ENCODE measurements at regions not wholly inside any gene's neighbourhood (a gene's known extent, or its start where the extent isn't known, plus 50 kb on each side); places are given as distances from the start of the nearest gene placed in this dataset.

DNA sequence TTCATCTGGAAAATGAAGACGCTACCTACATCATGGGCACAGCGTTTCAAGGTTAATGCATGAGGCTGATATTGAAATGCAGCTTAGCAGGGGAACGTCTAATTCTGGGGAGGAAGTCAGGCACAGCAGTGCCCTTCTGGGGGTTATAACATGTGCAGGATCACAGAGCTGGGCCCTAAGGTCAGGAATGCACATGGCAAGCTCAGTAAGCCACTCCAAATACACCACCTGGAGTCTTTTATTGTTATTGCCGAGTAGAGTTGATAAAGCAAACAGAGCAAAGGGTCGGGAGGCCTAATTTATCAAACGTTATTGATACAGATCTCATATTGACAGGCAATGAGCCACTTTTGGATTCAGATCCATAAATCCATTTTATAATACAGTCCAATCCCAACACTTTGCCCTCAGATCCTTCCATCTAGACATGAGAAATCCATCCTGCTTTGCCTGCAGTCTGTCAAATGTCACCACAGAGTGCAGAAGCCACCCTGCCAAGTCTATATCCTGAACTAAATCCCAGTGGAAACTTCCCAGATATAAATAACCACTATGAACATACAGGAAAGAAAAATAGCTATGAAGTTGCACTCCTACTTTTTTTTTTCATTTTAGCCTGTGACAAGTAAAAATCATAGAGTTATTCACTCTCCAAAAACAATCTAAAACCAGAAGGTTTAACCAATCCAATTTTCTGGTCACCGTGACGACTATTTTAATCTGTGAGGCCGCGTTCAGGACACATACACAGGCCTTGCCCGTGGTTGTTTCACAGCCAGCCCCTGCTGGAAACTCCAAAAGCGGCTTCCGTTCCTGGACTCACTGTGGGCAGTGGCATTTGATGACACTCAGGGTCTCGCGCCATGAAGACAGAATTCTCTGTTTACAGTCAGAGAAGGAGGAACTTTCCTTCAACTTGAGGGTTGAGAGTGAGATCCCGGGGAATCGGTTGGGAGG is 335.4 kb downstream of the DHX15 start:
- H3K9me3 ChIP-seq (replicated peaks in 1 of 2; ENCODE audit: control insufficient read depth in 1 of 2, insufficient read depth in 1 of 2, low read length in 2 of 2): no peaks in the 10 kb centered on the region
- Mint-ChIP-seq H3K9me3 (no peaks in the 10 kb centered on the region), H3K27me3 (ENCODE audit: low read depth in 3 of 3) (peaks cover 0 to 6% (median 0%) of the 10 kb centered on the region in 3 donors), H3K4me3 (no peak overlapping the region), H3K4me1 (peaks cover 2% of the 10 kb centered on the region), H3K36me3 (no peaks in the 10 kb centered on the region), H3K27ac (no peak overlapping the region)
- TF ChIP-seq CTCF (IDR thresholded peaks at IDR 0.05): no peak
- H3K27ac ChIP-seq (ENCODE audit: low read depth in 1 of 2, low read length in 2 of 2): no peak overlapping the region
- no peak overlapping the region for H2AFZ ChIP-seq (ENCODE audit: insufficient read depth, low read depth, low read length, poor library complexity, severe bottlenecking)
- no peak overlapping the region for H3K9ac ChIP-seq (ENCODE audit: insufficient read depth, low read length, poor library complexity, severe bottlenecking)
- no peaks in the 10 kb centered on the region for H3K4me1 ChIP-seq (ENCODE audit: control insufficient read depth in 1 of 2, insufficient read depth in 2 of 2, low read length in 2 of 2)
- H3K4me2 ChIP-seq (replicated peaks; ENCODE audit: extremely low read depth, low read length, poor library complexity, severe bottlenecking): no peak overlapping the region
- WGBS (ENCODE audit: insufficient coverage): 79% methylated on average over 16 of the region's 17 CpGs
- intact Hi-C loops (cut with micrococcal nuclease): no loop called here
- no peaks in the 10 kb centered on the region for H4K20me1 ChIP-seq (ENCODE audit: insufficient read depth, low read length)
- DNase-seq: no peak
- H3K4me3 ChIP-seq (replicated peaks in 1 of 3; ENCODE audit: low read depth in 2 of 3, low read length in 3 of 3): no peak overlapping the region
- H3K27me3 ChIP-seq (ENCODE audit: control insufficient read depth in 2 of 2, insufficient read depth in 2 of 2, low read length in 2 of 2): no peaks in the 10 kb centered on the region
- no peaks in the 10 kb centered on the region for H3K79me2 ChIP-seq (ENCODE audit: insufficient read depth, low read length)
- H3K36me3 ChIP-seq (replicated peaks in 1 of 2; ENCODE audit: control insufficient read depth in 1 of 2, insufficient read depth in 2 of 2, low read length in 2 of 2): no peaks in the 10 kb centered on the region

GRCh38 chr4:24245491-24245820 is 338.9 kb downstream of the DHX15 start:
- 80% methylated on average over 1 of the region's 2 CpGs for WGBS (ENCODE audit: insufficient coverage)
- H3K27me3 ChIP-seq (ENCODE audit: control insufficient read depth in 2 of 2, insufficient read depth in 2 of 2, low read length in 2 of 2): no peaks in the 10 kb centered on the region

More at GRCh38 chr4:24245491-24245820, 338.9 kb downstream of the DHX15 start:
- no peaks in the 10 kb centered on the region for H3K9me3 Mint-ChIP-seq
- no peak overlapping the region for H3K9ac ChIP-seq (ENCODE audit: insufficient read depth, low read length, poor library complexity, severe bottlenecking)
- H3K36me3 ChIP-seq (replicated peaks in 1 of 2; ENCODE audit: control insufficient read depth in 1 of 2, insufficient read depth in 2 of 2, low read length in 2 of 2): no peaks in the 10 kb centered on the region
- no peak overlapping the region for H3K27ac ChIP-seq (ENCODE audit: low read depth in 1 of 2, low read length in 2 of 2)
- H3K4me1 Mint-ChIP-seq: no peaks in the 10 kb centered on the region
- DNase-seq: no peak
- peak overlapping the region in 1 of 7 donors; percentile 58 for H3K27ac Mint-ChIP-seq
- peaks cover 0 to 3% (median 0%) of the 10 kb centered on the region in 3 donors for H3K27me3 Mint-ChIP-seq (ENCODE audit: low read depth in 3 of 3)
- no peak for TF ChIP-seq CTCF (IDR thresholded peaks at IDR 0.05)
- no peak overlapping the region for H3K4me3 ChIP-seq (replicated peaks in 1 of 3; ENCODE audit: low read depth in 2 of 3, low read length in 3 of 3)
- no peaks in the 10 kb centered on the region for H3K4me1 ChIP-seq (ENCODE audit: control insufficient read depth in 1 of 2, insufficient read depth in 2 of 2, low read length in 2 of 2)
- no peaks in the 10 kb centered on the region for H3K36me3 Mint-ChIP-seq
- no peak overlapping the region for H3K4me2 ChIP-seq (replicated peaks; ENCODE audit: extremely low read depth, low read length, poor library complexity, severe bottlenecking)
- no peaks in the 10 kb centered on the region for H3K9me3 ChIP-seq (replicated peaks in 1 of 2; ENCODE audit: control insufficient read depth in 1 of 2, insufficient read depth in 1 of 2, low read length in 2 of 2)
- intact Hi-C loops (cut with micrococcal nuclease): no loop called here
- H2AFZ ChIP-seq (ENCODE audit: insufficient read depth, low read depth, low read length, poor library complexity, severe bottlenecking): no peak overlapping the region
- no peaks in the 10 kb centered on the region for H3K79me2 ChIP-seq (ENCODE audit: insufficient read depth, low read length)
- no peaks in the 10 kb centered on the region for H4K20me1 ChIP-seq (ENCODE audit: insufficient read depth, low read length)
- H3K4me3 Mint-ChIP-seq: no peak overlapping the region

All from CD14-positive monocyte (primary cell).